DMS 273 (cell line): ENCODE measurements at regions not wholly inside any gene's neighbourhood (a gene's known extent, or its start where the extent isn't known, plus 50 kb on each side); places are given as distances from the start of the nearest gene placed in this dataset.

ENCODE experiments used
- DNase-seq: peaks from one replicate; lab custom pipeline; 2025; ENCODE audit not compliant: unreplicated experiment; lab: John Stamatoyannopoulos, UW

GRCh38 chr3:31370380-31370666, 162.4 kb upstream of the STT3B start:
- DNase-seq: no peak

- DNase-seq: no peak
Observed at GRCh38 chr3:31370681-31371080, 162.0 kb upstream of the STT3B start.

GRCh38 chr3:31371484-31372177, 161.1 kb upstream of the STT3B start:
- DNase-seq: no peak

- no peak for DNase-seq
Observed at GRCh38 chr3:31373681-31374080, 159.0 kb upstream of the STT3B start.

GRCh38 chr3:31377045-31377642, 155.6 kb upstream of the STT3B start:
- DNase-seq: no peak

GRCh38 chr3:31378231-31378630, 154.5 kb upstream of the STT3B start:
- no peak for DNase-seq

GRCh38 chr3:31379598-31379997, 153.1 kb upstream of the STT3B start:
- no peak for DNase-seq

- no peak for DNase-seq
Observed at GRCh38 chr3:31382856-31383255, 149.9 kb upstream of the STT3B start.

- no peak for DNase-seq
Observed at GRCh38 chr3:31384117-31384516, 148.6 kb upstream of the STT3B start.

- no peak for DNase-seq
Observed at GRCh38 chr3:31389939-31390338, 142.8 kb upstream of the STT3B start.

- DNase-seq: peak; percentile 0
Observed at GRCh38 chr3:31390466-31390865, 142.3 kb upstream of the STT3B start.

GRCh38 chr3:31391150-31391549, 141.6 kb upstream of the STT3B start:
- DNase-seq: no peak

- DNase-seq: no peak
Observed at GRCh38 chr3:31392568-31392967, 140.2 kb upstream of the STT3B start.

- no peak for DNase-seq
Observed at GRCh38 chr3:31399271-31399670, 133.5 kb upstream of the STT3B start.

GRCh38 chr3:31402117-31402516, 130.6 kb upstream of the STT3B start:
- no peak for DNase-seq

GRCh38 chr3:31403197-31403596, 129.5 kb upstream of the STT3B start:
- DNase-seq: peak; percentile 24

GRCh38 chr3:31404871-31405270, 127.9 kb upstream of the STT3B start:
- no peak for DNase-seq

GRCh38 chr3:31405515-31405914, 127.2 kb upstream of the STT3B start:
- DNase-seq: no peak

GRCh38 chr3:31406896-31407295, 125.8 kb upstream of the STT3B start:
- DNase-seq: no peak

- DNase-seq: no peak
Observed at GRCh38 chr3:31407665-31408064, 125.1 kb upstream of the STT3B start.

- DNase-seq: no peak
Observed at GRCh38 chr3:31408720-31409119, 124.0 kb upstream of the STT3B start.

GRCh38 chr3:31409389-31409788, 123.3 kb upstream of the STT3B start:
- no peak for DNase-seq

- DNase-seq: no peak
Observed at GRCh38 chr3:31409866-31410265, 122.9 kb upstream of the STT3B start.
